ENCODE measurements at regions not wholly inside any gene's neighbourhood (a gene's known extent, or its start where the extent isn't known, plus 50 kb on each side); places are given as distances from the start of the nearest gene placed in this dataset.

DNA sequence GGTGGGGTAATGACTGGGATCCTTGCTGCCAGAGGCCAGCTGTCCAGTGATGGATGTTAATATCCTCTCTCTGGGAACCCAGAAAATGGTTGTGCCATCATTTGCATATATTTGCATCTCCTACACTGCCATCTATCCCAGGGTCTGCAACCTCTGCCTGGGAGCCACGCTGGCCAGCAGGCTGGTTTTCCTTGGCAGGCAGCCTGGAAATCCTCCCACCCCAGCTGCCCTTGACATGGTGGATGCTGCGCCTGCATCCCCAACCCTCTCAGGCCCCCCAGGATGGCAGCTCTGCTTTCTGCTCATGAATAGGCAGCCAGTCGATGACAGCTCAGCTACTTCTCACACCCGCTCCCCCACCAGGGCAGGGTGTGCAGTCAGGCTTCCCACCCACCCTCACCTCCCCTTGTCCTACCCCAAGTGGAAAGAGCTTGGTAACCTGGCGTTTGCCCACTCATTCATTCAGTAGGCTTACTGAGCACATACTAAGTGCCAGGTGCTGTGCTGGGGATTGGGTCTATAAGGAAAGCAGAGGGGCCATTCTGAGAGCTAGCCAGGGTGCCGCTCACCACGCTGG, 202.5 kb downstream of the TRIM29 start:
- H3K4me3 ChIP-seq (ENCODE audit: extremely low read depth, insufficient read depth, low read length, poor library complexity, severe bottlenecking) = no peak overlapping the region
- no peaks in the 10 kb centered on the region for H3K36me3 ChIP-seq (ENCODE audit: control insufficient read depth, insufficient read depth, low read length)
- no peaks in the 10 kb centered on the region for H3K9me3 ChIP-seq (ENCODE audit: control insufficient read depth, low read length)
- WGBS, 2 experiments (ENCODE audit: insufficient coverage in 2 of 2) = 81 to 91% methylated on average over 5 to 6 of the region's 7 CpGs
- no peak overlapping the region for H3K27ac ChIP-seq (ENCODE audit: low read depth, low read length, severe bottlenecking)
- no peaks in the 10 kb centered on the region for H3K4me1 ChIP-seq (ENCODE audit: control insufficient read depth, insufficient read depth, low read length, poor library complexity, severe bottlenecking)

GRCh38 chr11:119934866-119935265, 203.0 kb downstream of the TRIM29 start:
- Histone ChIP-seq H3K9me3 (ENCODE audit: control insufficient read depth, low read length) (no peaks in the 10 kb centered on the region), H3K4me1 (ENCODE audit: control insufficient read depth, insufficient read depth, low read length, poor library complexity, severe bottlenecking) (no peaks in the 10 kb centered on the region), H3K36me3 (ENCODE audit: control insufficient read depth, insufficient read depth, low read length) (no peaks in the 10 kb centered on the region), H3K4me3 (ENCODE audit: extremely low read depth, insufficient read depth, low read length, poor library complexity, severe bottlenecking) (no peak overlapping the region), H3K27ac (ENCODE audit: low read depth, low read length, severe bottlenecking) (no peak overlapping the region)
- WGBS, 2 experiments (ENCODE audit: insufficient coverage in 2 of 2) = 94 to 96% methylated on average over 4 of the region's 5 CpGs

DNA sequence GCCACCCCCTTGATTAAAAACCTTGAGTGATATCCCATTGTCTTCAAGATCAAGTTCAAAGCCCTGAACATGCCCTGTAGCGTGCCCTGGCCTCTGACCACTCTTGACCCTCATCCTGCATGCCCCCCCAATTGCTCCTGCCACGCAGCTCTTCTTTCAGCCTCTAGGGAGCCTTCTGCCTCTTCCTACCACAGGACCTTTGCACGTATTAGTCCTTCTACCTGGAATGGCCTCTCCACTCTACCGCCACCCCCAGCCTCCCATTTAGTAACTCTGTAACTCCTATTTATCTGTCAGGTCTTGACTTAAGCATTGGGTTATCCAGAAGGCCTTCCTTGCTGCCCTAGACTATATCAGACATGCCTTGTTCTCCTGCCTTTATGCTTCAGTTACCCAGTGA, 203.6 kb downstream of the TRIM29 start:
- WGBS, 2 experiments (ENCODE audit: insufficient coverage in 2 of 2) = 87 to 91% methylated on average over 4 of the region's 4 CpGs
- H3K9me3 ChIP-seq (ENCODE audit: control insufficient read depth, low read length) = no peaks in the 10 kb centered on the region
- no peak overlapping the region for H3K27ac ChIP-seq (ENCODE audit: low read depth, low read length, severe bottlenecking)
- no peak overlapping the region for H3K4me3 ChIP-seq (ENCODE audit: extremely low read depth, insufficient read depth, low read length, poor library complexity, severe bottlenecking)
- no peaks in the 10 kb centered on the region for H3K4me1 ChIP-seq (ENCODE audit: control insufficient read depth, insufficient read depth, low read length, poor library complexity, severe bottlenecking)
- no peaks in the 10 kb centered on the region for H3K36me3 ChIP-seq (ENCODE audit: control insufficient read depth, insufficient read depth, low read length)

GRCh38 chr11:119933584-119933983, 204.3 kb downstream of the TRIM29 start:
- Histone ChIP-seq H3K4me1 (ENCODE audit: control insufficient read depth, insufficient read depth, low read length, poor library complexity, severe bottlenecking) (no peaks in the 10 kb centered on the region), H3K9me3 (ENCODE audit: control insufficient read depth, low read length) (no peaks in the 10 kb centered on the region), H3K36me3 (ENCODE audit: control insufficient read depth, insufficient read depth, low read length) (no peaks in the 10 kb centered on the region), H3K27ac (ENCODE audit: low read depth, low read length, severe bottlenecking) (no peak overlapping the region), H3K4me3 (ENCODE audit: extremely low read depth, insufficient read depth, low read length, poor library complexity, severe bottlenecking) (no peak overlapping the region)
- WGBS, 2 experiments (ENCODE audit: insufficient coverage in 2 of 2) = 48 to 52% methylated on average over 5 of the region's 5 CpGs

- H3K4me3 ChIP-seq (ENCODE audit: extremely low read depth, insufficient read depth, low read length, poor library complexity, severe bottlenecking) = no peak overlapping the region
- H3K9me3 ChIP-seq (ENCODE audit: control insufficient read depth, low read length) = no peaks in the 10 kb centered on the region
- H3K27ac ChIP-seq (ENCODE audit: low read depth, low read length, severe bottlenecking) = no peak overlapping the region
- no peaks in the 10 kb centered on the region for H3K4me1 ChIP-seq (ENCODE audit: control insufficient read depth, insufficient read depth, low read length, poor library complexity, severe bottlenecking)
- 83 to 92% methylated on average over 3 to 4 of the region's 9 CpGs for WGBS, 2 experiments (ENCODE audit: insufficient coverage in 2 of 2)
- H3K36me3 ChIP-seq (ENCODE audit: control insufficient read depth, insufficient read depth, low read length) = no peaks in the 10 kb centered on the region
Measured at GRCh38 chr11:119932828-119933562, 204.0 kb upstream of the NECTIN1 start.

DNA sequence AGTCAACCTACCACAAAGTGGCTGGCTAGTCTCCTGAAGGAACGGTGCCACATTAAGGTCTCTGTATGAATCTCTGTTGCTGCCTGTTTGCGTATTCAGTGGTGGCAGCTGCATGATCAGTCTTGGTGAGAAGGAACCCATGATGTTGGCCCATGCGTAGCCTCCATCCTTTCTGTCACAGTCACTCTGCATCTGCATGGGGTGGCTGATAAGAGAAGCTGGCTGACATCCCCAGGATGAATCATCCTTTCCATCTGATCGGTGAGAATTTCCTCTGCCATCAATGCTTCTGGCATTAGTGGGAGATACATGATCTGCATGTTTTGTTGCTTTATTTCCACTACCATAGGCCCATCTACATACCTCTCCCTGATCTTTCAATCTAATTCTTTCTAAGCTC, 199.0 kb upstream of the NECTIN1 start:
- no peak overlapping the region for H3K4me3 ChIP-seq (ENCODE audit: extremely low read depth, insufficient read depth, low read length, poor library complexity, severe bottlenecking)
- no peak overlapping the region for H3K27ac ChIP-seq (ENCODE audit: low read depth, low read length, severe bottlenecking)
- no peaks in the 10 kb centered on the region for H3K4me1 ChIP-seq (ENCODE audit: control insufficient read depth, insufficient read depth, low read length, poor library complexity, severe bottlenecking)
- H3K36me3 ChIP-seq (ENCODE audit: control insufficient read depth, insufficient read depth, low read length) = no peaks in the 10 kb centered on the region
- 87 to 93% methylated on average over 3 of the region's 4 CpGs for WGBS, 2 experiments (ENCODE audit: insufficient coverage in 2 of 2)
- H3K9me3 ChIP-seq (ENCODE audit: control insufficient read depth, low read length) = no peaks in the 10 kb centered on the region

DNA sequence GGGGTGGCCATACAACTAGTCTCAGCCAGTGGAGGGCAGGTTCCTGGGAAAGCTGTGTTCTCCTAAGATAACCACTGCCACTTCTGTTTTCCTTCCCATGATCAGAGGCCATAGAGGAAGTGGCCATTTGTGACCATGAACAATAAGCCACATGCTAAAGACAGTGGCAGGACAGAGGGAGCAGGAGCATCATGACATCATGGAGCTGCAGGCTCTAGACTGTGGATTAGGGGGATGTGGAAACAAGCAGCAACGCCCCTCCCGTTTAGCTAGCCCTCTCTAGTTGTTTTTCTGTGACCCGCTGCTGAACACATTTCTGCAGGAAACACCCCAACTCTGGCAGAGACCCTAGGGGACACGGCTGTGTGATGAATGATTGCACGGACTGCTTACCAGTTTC, 195.0 kb upstream of the NECTIN1 start:
- no peaks in the 10 kb centered on the region for H3K36me3 ChIP-seq (ENCODE audit: control insufficient read depth, insufficient read depth, low read length)
- no peak overlapping the region for H3K27ac ChIP-seq (ENCODE audit: low read depth, low read length, severe bottlenecking)
- no peak overlapping the region for H3K4me3 ChIP-seq (ENCODE audit: extremely low read depth, insufficient read depth, low read length, poor library complexity, severe bottlenecking)
- WGBS, 2 experiments (ENCODE audit: insufficient coverage in 2 of 2) = 88 to 90% methylated on average over 4 to 5 of the region's 5 CpGs
- H3K9me3 ChIP-seq (ENCODE audit: control insufficient read depth, low read length) = no peaks in the 10 kb centered on the region
- no peaks in the 10 kb centered on the region for H3K4me1 ChIP-seq (ENCODE audit: control insufficient read depth, insufficient read depth, low read length, poor library complexity, severe bottlenecking)

DNA sequence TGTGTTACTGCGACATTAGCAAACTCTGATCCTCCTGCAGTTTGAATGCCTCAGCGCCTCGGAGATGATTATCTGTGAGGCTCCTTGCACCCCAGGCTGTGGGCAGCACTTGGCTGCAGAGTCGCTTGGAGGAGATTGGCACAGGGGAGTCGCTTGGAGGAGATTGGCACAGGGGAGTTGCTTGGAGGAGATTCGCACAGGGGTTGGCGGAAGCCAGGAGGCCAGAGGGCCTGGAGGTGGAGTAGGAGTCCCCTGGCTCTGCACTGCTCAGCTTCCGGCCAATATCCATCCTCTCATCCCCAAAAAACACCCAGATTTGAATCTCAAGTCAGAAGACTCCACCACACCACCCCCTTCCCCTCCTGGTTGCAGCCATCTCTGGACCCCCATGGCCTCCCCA, 192.6 kb upstream of the NECTIN1 start:
- Histone ChIP-seq H3K36me3 (ENCODE audit: control insufficient read depth, insufficient read depth, low read length) (no peaks in the 10 kb centered on the region), H3K9me3 (ENCODE audit: control insufficient read depth, low read length) (no peaks in the 10 kb centered on the region), H3K4me1 (ENCODE audit: control insufficient read depth, insufficient read depth, low read length, poor library complexity, severe bottlenecking) (peaks cover 4% of the 10 kb centered on the region), H3K27ac (ENCODE audit: low read depth, low read length, severe bottlenecking) (no peak overlapping the region), H3K4me3 (ENCODE audit: extremely low read depth, insufficient read depth, low read length, poor library complexity, severe bottlenecking) (no peak overlapping the region)
- WGBS, 2 experiments (ENCODE audit: insufficient coverage in 2 of 2) = 87 to 93% methylated on average over 3 to 4 of the region's 8 CpGs

DNA sequence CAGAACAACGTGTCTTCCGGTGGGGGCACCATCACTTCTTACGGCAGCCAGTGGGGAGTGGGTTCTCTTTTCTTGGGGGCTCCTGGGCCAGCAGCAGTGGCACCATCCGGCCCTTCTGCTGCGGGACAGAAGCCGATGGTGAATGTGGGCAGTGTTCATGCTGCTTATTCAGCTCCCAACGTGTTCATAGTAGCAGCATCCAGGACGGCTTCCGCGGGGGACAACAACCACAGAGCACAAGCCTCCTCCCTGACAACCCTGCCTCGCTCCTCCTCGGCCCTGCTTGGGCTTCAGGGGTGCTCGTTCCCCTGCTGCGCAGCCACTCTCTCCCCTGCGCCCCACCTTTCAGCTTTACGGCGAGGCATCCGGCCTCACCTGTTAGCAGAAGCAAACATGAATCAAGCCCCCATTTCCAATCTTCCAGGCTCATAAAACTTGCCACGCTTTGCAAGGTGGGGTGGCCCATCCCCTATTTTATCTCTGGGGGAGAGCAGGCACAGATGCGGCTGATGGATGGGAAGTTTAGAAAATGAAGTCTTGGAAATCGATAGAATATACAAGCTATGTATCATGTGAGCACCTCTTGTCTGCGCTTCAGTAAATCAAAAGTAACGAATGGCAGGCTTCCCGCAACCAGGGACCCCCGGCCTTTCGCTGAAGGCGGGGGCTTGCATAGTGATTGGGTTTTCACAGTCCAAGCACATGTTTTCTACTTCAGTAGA, 191.8 kb upstream of the NECTIN1 start:
- no peak overlapping the region for H3K27ac ChIP-seq (ENCODE audit: low read depth, low read length, severe bottlenecking)
- WGBS, 2 experiments (ENCODE audit: insufficient coverage in 2 of 2) = 88 to 95% methylated on average over 23 of the region's 27 CpGs
- H3K4me3 ChIP-seq (ENCODE audit: extremely low read depth, insufficient read depth, low read length, poor library complexity, severe bottlenecking) = no peak overlapping the region
- H3K36me3 ChIP-seq (ENCODE audit: control insufficient read depth, insufficient read depth, low read length) = no peaks in the 10 kb centered on the region
- no peaks in the 10 kb centered on the region for H3K9me3 ChIP-seq (ENCODE audit: control insufficient read depth, low read length)
- peaks cover 4% of the 10 kb centered on the region for H3K4me1 ChIP-seq (ENCODE audit: control insufficient read depth, insufficient read depth, low read length, poor library complexity, severe bottlenecking)

DNA sequence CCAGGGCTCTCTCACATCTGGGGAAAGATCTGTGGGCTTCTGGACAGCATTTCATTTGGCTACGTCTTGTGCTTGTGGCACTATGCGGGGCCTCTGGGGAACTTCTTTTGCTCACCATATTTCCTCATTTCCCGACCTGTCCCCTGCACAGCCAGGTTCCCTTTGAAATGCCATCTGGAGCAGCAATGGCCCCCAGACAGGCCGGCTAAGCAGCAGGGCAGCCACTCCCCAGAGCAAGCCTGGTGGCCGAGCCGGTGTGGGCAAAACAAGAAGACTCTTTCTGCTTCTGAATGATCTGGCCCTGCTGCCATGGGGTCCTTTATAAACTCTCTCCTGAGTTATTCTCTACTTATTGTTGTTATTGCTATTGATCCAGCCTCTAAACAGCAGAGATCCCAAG, 190.7 kb upstream of the NECTIN1 start:
- H3K9me3 ChIP-seq (ENCODE audit: control insufficient read depth, low read length) = peaks cover 7% of the 10 kb centered on the region
- H3K27ac ChIP-seq (ENCODE audit: low read depth, low read length, severe bottlenecking) = no peak overlapping the region
- no peak overlapping the region for H3K4me3 ChIP-seq (ENCODE audit: extremely low read depth, insufficient read depth, low read length, poor library complexity, severe bottlenecking)
- H3K36me3 ChIP-seq (ENCODE audit: control insufficient read depth, insufficient read depth, low read length) = no peaks in the 10 kb centered on the region
- peaks cover 4% of the 10 kb centered on the region for H3K4me1 ChIP-seq (ENCODE audit: control insufficient read depth, insufficient read depth, low read length, poor library complexity, severe bottlenecking)
- WGBS, 2 experiments (ENCODE audit: insufficient coverage in 2 of 2) = 67 to 89% methylated on average over 4 to 6 of the region's 6 CpGs

- Histone ChIP-seq H3K9me3 (ENCODE audit: control insufficient read depth, low read length) (peaks cover 13% of the 10 kb centered on the region), H3K36me3 (ENCODE audit: control insufficient read depth, insufficient read depth, low read length) (no peaks in the 10 kb centered on the region), H3K4me1 (ENCODE audit: control insufficient read depth, insufficient read depth, low read length, poor library complexity, severe bottlenecking) (peaks cover 4% of the 10 kb centered on the region), H3K27ac (ENCODE audit: low read depth, low read length, severe bottlenecking) (no peak overlapping the region), H3K4me3 (ENCODE audit: extremely low read depth, insufficient read depth, low read length, poor library complexity, severe bottlenecking) (no peak overlapping the region)
- WGBS, 2 experiments (ENCODE audit: insufficient coverage in 2 of 2) = 93 to 96% methylated on average over 4 of the region's 6 CpGs
Measured at GRCh38 chr11:119918347-119918746, 189.3 kb upstream of the NECTIN1 start.

All from mesodermal cell (in vitro differentiated cells).